K562 (cell line): ENCODE measurements at regions not wholly inside any gene's neighbourhood (a gene's known extent, or its start where the extent isn't known, plus 50 kb on each side); places are given as distances from the start of the nearest gene placed in this dataset.

Experiments
- ATAC-seq: fragments of 200-7000 bp; cut with Tn5 transposase; 3 replicates; pipeline ENCODE4 v1.9.1; 2020; ENCODE audit warnings: moderate library complexity
- BruUV-seq: library from RNA; stranded (reverse); fragments of 400-500 nt; replicated peaks from 2 replicates; lab custom pipeline; 2021; lab: Mats Ljungman, UMichigan
- CTCF ChIA-PET: fragments of 300-600 bp; formaldehyde crosslinking; extraction: SDS; loops from one replicate; lab custom pipeline; 2021; ENCODE audit warnings: low intra/inter-chr PET ratio; lab: Yijun Ruan, JAX
- POLR2A ChIA-PET: fragments of 300-600, 350-650 bp; sonication (Branson Sonifier 250); formaldehyde crosslinking; extraction: SDS; loops from one replicate; lab custom pipeline; 2021; ENCODE audit warnings: antibody characterized with exemption, inconsistent platforms; lab: Yijun Ruan, JAX
- DNase-seq, 4 experiments: peaks; one replicate each; pipeline versions ENCODE4 v3.0.0 to v3.0.0-alpha.2; 2011 to 2018; ENCODE audit warnings: low spot score in 3 of 4, mixed read lengths in 3 of 4; ENCODE audit errors: extremely low read depth in 1 of 4
- FAIRE-seq: peaks from 2 replicates; lab custom pipeline; 2011; peaks lifted over from hg19 to GRCh38; lab: Jason Lieb, UNC
- H2AFZ ChIP-seq: 2 replicates; pipeline ENCODE4 v1.6.0; 2011; ENCODE audit warnings: low read depth, low read length, control low read depth, inconsistent platforms
- H3K27ac ChIP-seq: fragments of 200-600 bp; 3 replicates; pipeline ENCODE4 v1.8.0; 2011; ENCODE audit warnings: low read depth, mild to moderate bottlenecking, control low read depth, inconsistent platforms, low read length, moderate library complexity, mixed read lengths; ENCODE audit errors: extremely low read depth
- H3K27me3 ChIP-seq, 2 experiments: fragments of 300-600 bp in 1 of 2; 2 replicates in 1 of 2; 3 replicates in 1 of 2; pipeline versions ENCODE4 v1.6.0 to v1.8.0; 2011; ENCODE audit warnings: inconsistent platforms in 2 of 2, low read length in 2 of 2, mild to moderate bottlenecking in 1 of 2, mixed read lengths in 1 of 2, moderate library complexity in 1 of 2; ENCODE audit not compliant: control insufficient read depth in 2 of 2, insufficient read depth in 2 of 2
- H3K36me3 ChIP-seq: fragments of 300-600 bp; 3 replicates; pipeline ENCODE4 v1.8.0; 2011; ENCODE audit warnings: mild to moderate bottlenecking, low read length, inconsistent platforms; ENCODE audit not compliant: control insufficient read depth, insufficient read depth
- H3K4me1 ChIP-seq, 2 experiments: fragments of 200-600 bp in 1 of 2; replicated peaks in 1 of 2; 2 replicates in 1 of 2; 3 replicates in 1 of 2; pipeline versions ENCODE4 v1.5.1 to v1.8.0; 2011; ENCODE audit warnings: inconsistent platforms in 2 of 2, low read length in 2 of 2, mild to moderate bottlenecking in 1 of 2, mixed read lengths in 1 of 2, moderate library complexity in 1 of 2; ENCODE audit not compliant: control insufficient read depth in 2 of 2, insufficient read depth in 2 of 2
- H3K4me2 ChIP-seq: 2 replicates; pipeline ENCODE4 v1.6.1; 2011; ENCODE audit warnings: low read length, control low read depth, inconsistent platforms, mixed read lengths; ENCODE audit not compliant: insufficient read depth
- H3K4me3 ChIP-seq: fragments of 200-600 bp; sonication (generic), shearing (Covaris generic); 2 replicates; pipeline ENCODE4 v1.5.1; 2016; ENCODE audit warnings: control low read depth, inconsistent platforms
- H3K79me2 ChIP-seq: fragments of 200-600 bp; 3 replicates; pipeline ENCODE4 v1.8.0; 2011; ENCODE audit warnings: low read length, inconsistent platforms; ENCODE audit not compliant: control insufficient read depth, insufficient read depth
- H3K9ac ChIP-seq, 2 experiments: 2 replicates each; pipeline versions ENCODE4 v1.6.0 to v1.6.1; 2011; ENCODE audit warnings: low read depth in 2 of 2, low read length in 2 of 2, control low read depth in 1 of 2, inconsistent platforms in 1 of 2, mild to moderate bottlenecking in 1 of 2, mixed read lengths in 1 of 2; ENCODE audit not compliant: insufficient read depth in 1 of 2
- H3K9me1 ChIP-seq: one replicate; pipeline ENCODE4 v1.6.0; 2011; ENCODE audit warnings: inconsistent platforms, mild to moderate bottlenecking, low read length, moderate library complexity; ENCODE audit not compliant: control insufficient read depth, insufficient read depth
- H3K9me3 ChIP-seq: replicated peaks from 2 replicates; pipeline ENCODE4 v1.5.1; 2011; ENCODE audit warnings: low read depth, low read length, inconsistent platforms; ENCODE audit not compliant: control insufficient read depth, insufficient read depth
- H4K20me1 ChIP-seq: replicated peaks from 2 replicates; pipeline ENCODE4 v1.6.1; 2011; ENCODE audit warnings: low read length, inconsistent platforms, mixed read lengths; ENCODE audit not compliant: control insufficient read depth, insufficient read depth
- ARID1B ChIP-seq: fragments of 450-650 bp; IDR thresholded peaks from 2 replicates; pipeline ENCODE4 v1.6.1; 2016; ENCODE audit warnings: antibody characterized with exemption, mild to moderate bottlenecking, inconsistent platforms
- CBX8 ChIP-seq: fragments of 200-600 bp; sonication (generic); IDR thresholded peaks from 2 replicates; pipeline ENCODE4 v1.6.1; 2012; ENCODE audit warnings: borderline replicate concordance, mixed run types, low read depth, mild to moderate bottlenecking, moderate library complexity, mixed read lengths, low read length, control low read depth, inconsistent platforms; ENCODE audit not compliant: poor library complexity, severe bottlenecking; ENCODE audit errors: extremely low read depth
- ETV6 ChIP-seq, 3 experiments: fragments of 150-350 bp in 1 of 3; sonication (generic) in 1 of 3; formaldehyde crosslinking in 1 of 3; IDR thresholded peaks; 2 replicates each; pipeline versions ENCODE4 v1.6.1 to v1.8.0; 2014 to 2022; ENCODE audit warnings: borderline replicate concordance in 2 of 3, low read depth in 2 of 3, antibody characterized with exemption in 1 of 3, low read length in 1 of 3, mild to moderate bottlenecking in 1 of 3, missing genetic modification reagents in 1 of 3
- NBN ChIP-seq: fragments of 450-650 bp; IDR thresholded peaks from 2 replicates; pipeline ENCODE4 v1.6.1; 2016; ENCODE audit warnings: low read depth, mild to moderate bottlenecking
- POLR2A ChIP-seq: fragments of 450-650 bp; conservative IDR thresholded peaks from 2 replicates; pipeline ENCODE4 v1.6.1; 2016
- TCF7L2 ChIP-seq: fragments of 150-350 bp; IDR thresholded peaks from 2 replicates; pipeline ENCODE4 v1.6.1; 2016; ENCODE audit warnings: low read depth, mild to moderate bottlenecking, low read length, moderate library complexity
- TEAD2 ChIP-seq: fragments of 450-650 bp; IDR thresholded peaks from 2 replicates; pipeline ENCODE4 v1.6.1; 2016; ENCODE audit warnings: missing genetic modification characterization, control low read depth, missing compliant biosample characterization
- ZNF766 ChIP-seq: fragments of 200-800 bp; sonication (Bioruptor generic); conservative IDR thresholded peaks from 2 replicates; pipeline ENCODE4 v1.6.1; 2016; ENCODE audit warnings: missing genetic modification characterization, missing compliant biosample characterization
- in situ Hi-C: fragments of 300-500 bp; cut with MboI; formaldehyde crosslinking; loops from 4 replicates; pipeline ENCODE4 v1.15.0; 2018; ENCODE audit warnings: inconsistent platforms, mixed read lengths
- intact Hi-C: fragments of 100-400 bp; cut with micrococcal nuclease; formaldehyde crosslinking; loops from 2 replicates; pipeline ENCODE4 v1.14.2; 2022
- TF ChIP-seq, protein P1 (sequence below): fragments of 200-600 bp; sonication (generic); IDR thresholded peaks from one replicate; pipeline ENCODE4 v1.6.1; 2012; ENCODE audit warnings: mild to moderate bottlenecking, low read depth, low read length, inconsistent platforms

DNA sequence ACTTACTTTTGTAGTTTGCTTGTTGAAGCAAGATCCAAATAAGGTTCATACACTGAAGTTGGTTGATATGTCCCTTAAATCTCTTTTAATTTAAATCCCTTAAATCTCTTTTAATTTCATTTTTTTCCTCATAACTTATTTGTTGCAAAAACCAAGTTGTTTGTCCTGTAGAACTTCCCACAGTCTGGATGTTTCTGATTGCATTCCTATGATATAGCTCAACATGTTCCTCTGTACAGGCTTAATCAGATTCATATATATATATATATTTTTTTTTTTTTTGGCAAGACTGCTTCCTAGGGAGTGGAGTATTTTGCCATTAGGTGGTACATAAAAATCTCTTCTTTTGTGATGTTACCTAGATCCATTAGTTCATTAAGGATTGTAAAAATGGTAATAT, 174.9 kb upstream of the MKLN1 start:
- no peak for FAIRE-seq
- H4K20me1 ChIP-seq, result no peaks in the 10 kb centered on the region
- H3K4me1 ChIP-seq, result no peaks in the 10 kb centered on the region
- H2AFZ ChIP-seq, result no peak overlapping the region
- H3K9ac ChIP-seq, result no peak overlapping the region
- POLR2A ChIA-PET, result interaction anchor here (0.9 kb wide), 1 partner anchor 84 kb away, joined by 4 read pairs; no protein-coding TSS in a partner anchor
- ATAC-seq, result no peak
- intact Hi-C loops, result no loop called here
- no peak overlapping the region for H3K4me2 ChIP-seq
- peaks cover 23 to 27% of the 10 kb centered on the region in 2 experiments for H3K27me3 ChIP-seq
- CTCF ChIA-PET, result no interaction called here
- no peak for DNase-seq
- in situ Hi-C loops, result no loop called here
- H3K27ac ChIP-seq, result no peak overlapping the region
- H3K4me3 ChIP-seq, result no peak overlapping the region
- no peaks in the 10 kb centered on the region for H3K36me3 ChIP-seq
- no peaks in the 10 kb centered on the region for H3K9me1 ChIP-seq
- BruUV-seq, result no TSS peak
- H3K79me2 ChIP-seq, result no peaks in the 10 kb centered on the region
- no peaks in the 10 kb centered on the region for H3K9me3 ChIP-seq
- no peak for TF ChIP-seq TCF7L2
- TF ChIP-seq ZNF766 (CRISPR knock-in tag), result no peak
- no peak for TF ChIP-seq CBX8
- no peak for TF ChIP-seq ETV6 (IDR thresholded peaks at IDR 0.05; ENCODE audit: borderline replicate concordance in 1 of 2, low read depth in 2 of 2, low read length in 1 of 2)
- TF ChIP-seq ETV6 (CRISPR knock-in tag; IDR thresholded peaks at IDR 0.05; ENCODE audit: borderline replicate concordance), result no peak
- no peak for TF ChIP-seq TEAD2
- no peak for TF ChIP-seq NBN
- no peak for TF ChIP-seq ARID1B
- TF ChIP-seq, protein P1, sequence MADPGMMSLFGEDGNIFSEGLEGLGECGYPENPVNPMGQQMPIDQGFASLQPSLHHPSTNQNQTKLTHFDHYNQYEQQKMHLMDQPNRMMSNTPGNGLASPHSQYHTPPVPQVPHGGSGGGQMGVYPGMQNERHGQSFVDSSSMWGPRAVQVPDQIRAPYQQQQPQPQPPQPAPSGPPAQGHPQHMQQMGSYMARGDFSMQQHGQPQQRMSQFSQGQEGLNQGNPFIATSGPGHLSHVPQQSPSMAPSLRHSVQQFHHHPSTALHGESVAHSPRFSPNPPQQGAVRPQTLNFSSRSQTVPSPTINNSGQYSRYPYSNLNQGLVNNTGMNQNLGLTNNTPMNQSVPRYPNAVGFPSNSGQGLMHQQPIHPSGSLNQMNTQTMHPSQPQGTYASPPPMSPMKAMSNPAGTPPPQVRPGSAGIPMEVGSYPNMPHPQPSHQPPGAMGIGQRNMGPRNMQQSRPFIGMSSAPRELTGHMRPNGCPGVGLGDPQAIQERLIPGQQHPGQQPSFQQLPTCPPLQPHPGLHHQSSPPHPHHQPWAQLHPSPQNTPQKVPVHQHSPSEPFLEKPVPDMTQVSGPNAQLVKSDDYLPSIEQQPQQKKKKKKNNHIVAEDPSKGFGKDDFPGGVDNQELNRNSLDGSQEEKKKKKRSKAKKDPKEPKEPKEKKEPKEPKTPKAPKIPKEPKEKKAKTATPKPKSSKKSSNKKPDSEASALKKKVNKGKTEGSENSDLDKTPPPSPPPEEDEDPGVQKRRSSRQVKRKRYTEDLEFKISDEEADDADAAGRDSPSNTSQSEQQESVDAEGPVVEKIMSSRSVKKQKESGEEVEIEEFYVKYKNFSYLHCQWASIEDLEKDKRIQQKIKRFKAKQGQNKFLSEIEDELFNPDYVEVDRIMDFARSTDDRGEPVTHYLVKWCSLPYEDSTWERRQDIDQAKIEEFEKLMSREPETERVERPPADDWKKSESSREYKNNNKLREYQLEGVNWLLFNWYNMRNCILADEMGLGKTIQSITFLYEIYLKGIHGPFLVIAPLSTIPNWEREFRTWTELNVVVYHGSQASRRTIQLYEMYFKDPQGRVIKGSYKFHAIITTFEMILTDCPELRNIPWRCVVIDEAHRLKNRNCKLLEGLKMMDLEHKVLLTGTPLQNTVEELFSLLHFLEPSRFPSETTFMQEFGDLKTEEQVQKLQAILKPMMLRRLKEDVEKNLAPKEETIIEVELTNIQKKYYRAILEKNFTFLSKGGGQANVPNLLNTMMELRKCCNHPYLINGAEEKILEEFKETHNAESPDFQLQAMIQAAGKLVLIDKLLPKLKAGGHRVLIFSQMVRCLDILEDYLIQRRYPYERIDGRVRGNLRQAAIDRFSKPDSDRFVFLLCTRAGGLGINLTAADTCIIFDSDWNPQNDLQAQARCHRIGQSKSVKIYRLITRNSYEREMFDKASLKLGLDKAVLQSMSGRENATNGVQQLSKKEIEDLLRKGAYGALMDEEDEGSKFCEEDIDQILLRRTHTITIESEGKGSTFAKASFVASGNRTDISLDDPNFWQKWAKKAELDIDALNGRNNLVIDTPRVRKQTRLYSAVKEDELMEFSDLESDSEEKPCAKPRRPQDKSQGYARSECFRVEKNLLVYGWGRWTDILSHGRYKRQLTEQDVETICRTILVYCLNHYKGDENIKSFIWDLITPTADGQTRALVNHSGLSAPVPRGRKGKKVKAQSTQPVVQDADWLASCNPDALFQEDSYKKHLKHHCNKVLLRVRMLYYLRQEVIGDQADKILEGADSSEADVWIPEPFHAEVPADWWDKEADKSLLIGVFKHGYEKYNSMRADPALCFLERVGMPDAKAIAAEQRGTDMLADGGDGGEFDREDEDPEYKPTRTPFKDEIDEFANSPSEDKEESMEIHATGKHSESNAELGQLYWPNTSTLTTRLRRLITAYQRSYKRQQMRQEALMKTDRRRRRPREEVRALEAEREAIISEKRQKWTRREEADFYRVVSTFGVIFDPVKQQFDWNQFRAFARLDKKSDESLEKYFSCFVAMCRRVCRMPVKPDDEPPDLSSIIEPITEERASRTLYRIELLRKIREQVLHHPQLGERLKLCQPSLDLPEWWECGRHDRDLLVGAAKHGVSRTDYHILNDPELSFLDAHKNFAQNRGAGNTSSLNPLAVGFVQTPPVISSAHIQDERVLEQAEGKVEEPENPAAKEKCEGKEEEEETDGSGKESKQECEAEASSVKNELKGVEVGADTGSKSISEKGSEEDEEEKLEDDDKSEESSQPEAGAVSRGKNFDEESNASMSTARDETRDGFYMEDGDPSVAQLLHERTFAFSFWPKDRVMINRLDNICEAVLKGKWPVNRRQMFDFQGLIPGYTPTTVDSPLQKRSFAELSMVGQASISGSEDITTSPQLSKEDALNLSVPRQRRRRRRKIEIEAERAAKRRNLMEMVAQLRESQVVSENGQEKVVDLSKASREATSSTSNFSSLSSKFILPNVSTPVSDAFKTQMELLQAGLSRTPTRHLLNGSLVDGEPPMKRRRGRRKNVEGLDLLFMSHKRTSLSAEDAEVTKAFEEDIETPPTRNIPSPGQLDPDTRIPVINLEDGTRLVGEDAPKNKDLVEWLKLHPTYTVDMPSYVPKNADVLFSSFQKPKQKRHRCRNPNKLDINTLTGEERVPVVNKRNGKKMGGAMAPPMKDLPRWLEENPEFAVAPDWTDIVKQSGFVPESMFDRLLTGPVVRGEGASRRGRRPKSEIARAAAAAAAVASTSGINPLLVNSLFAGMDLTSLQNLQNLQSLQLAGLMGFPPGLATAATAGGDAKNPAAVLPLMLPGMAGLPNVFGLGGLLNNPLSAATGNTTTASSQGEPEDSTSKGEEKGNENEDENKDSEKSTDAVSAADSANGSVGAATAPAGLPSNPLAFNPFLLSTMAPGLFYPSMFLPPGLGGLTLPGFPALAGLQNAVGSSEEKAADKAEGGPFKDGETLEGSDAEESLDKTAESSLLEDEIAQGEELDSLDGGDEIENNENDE, result no peak
- no peak for TF ChIP-seq POLR2A
